HepG2 (cell line): ENCODE measurements at regions not wholly inside any gene's neighbourhood (a gene's known extent, or its start where the extent isn't known, plus 50 kb on each side); places are given as distances from the start of the nearest gene placed in this dataset.
"Not testable (repeated sequence)": the region's sequence is repeated elsewhere in the genome, so short reads cannot be mapped to it uniquely, and the experiment has no call there.

Source experiments
- CEBPB ChIP-seq: IDR thresholded peaks from 2 replicates; pipeline ENCODE4 v1.6.1; 2011; ENCODE audit warnings: low read depth, low read length, improper control_type of control experiment, borderline replicate concordance
- IRX3 ChIP-seq: sonication (generic); formaldehyde crosslinking; IDR thresholded peaks from 2 replicates; pipeline ENCODE4 v1.8.1; 2023; ENCODE audit warnings: mild to moderate bottlenecking, low read depth, missing genetic modification reagents, borderline replicate concordance
- MNT ChIP-seq: fragments of 450-650 bp; IDR thresholded peaks from 2 replicates; pipeline ENCODE4 v1.6.1; 2016
- POLR2AphosphoS5 ChIP-seq: IDR thresholded peaks from 2 replicates; pipeline ENCODE4 v1.6.1; 2012; ENCODE audit warnings: low read depth, low read length
- TBP ChIP-seq: sonication (generic); formaldehyde crosslinking; IDR thresholded peaks from 2 replicates; pipeline ENCODE4 v1.5.0; 2020; ENCODE audit warnings: missing genetic modification reagents
- ZNF281 ChIP-seq: sonication (generic); formaldehyde crosslinking; IDR thresholded peaks from 2 replicates; pipeline ENCODE4 v1.4.0; 2020; ENCODE audit warnings: missing genetic modification reagents, borderline replicate concordance
- ZNF773 ChIP-seq: sonication (generic); formaldehyde crosslinking; IDR thresholded peaks from 2 replicates; pipeline ENCODE4 v1.4.0; 2020; ENCODE audit warnings: missing genetic modification reagents, borderline replicate concordance
- TF ChIP-seq, protein P1 (sequence below): sonication (generic); formaldehyde crosslinking; IDR thresholded peaks from 2 replicates; pipeline ENCODE4 v1.8.1; 2022; ENCODE audit warnings: low read depth, mild to moderate bottlenecking, missing genetic modification reagents
- TF ChIP-seq, protein P2 (sequence below): sonication (generic); formaldehyde crosslinking; IDR thresholded peaks from 2 replicates; pipeline ENCODE4 v1.4.0; 2020; ENCODE audit warnings: missing genetic modification reagents
- TF ChIP-seq, protein P3 (sequence below): sonication (generic); formaldehyde crosslinking; IDR thresholded peaks from 2 replicates; pipeline ENCODE4 v1.5.0; 2020; ENCODE audit warnings: mild to moderate bottlenecking, missing genetic modification reagents, moderate library complexity

DNA sequence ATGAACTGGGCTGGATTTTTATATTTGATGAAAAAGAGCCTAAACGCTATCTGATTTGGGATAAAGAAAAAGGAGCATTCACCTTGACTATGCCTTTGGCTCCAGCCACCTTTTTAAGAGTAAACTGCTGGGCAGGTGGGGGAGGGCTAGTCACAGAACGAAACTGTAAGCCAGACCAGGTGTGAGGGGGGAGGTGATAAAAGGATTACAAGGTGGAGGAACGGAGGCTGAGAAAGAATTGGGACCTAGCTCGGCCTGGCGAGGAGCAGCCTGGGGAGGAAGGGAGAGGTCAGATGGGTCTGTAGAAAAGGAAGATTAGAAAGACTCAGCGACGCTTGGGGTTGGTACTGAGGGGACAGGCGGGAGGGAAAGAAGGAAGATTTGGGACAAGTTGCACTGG is 805.4 kb upstream of the ID2 start:
- TF ChIP-seq MNT; IRX3 (CRISPR knock-in tag); ZNF773; POLR2AphosphoS5; ZNF281 (CRISPR knock-in tag); CEBPB; TBP (CRISPR knock-in tag): not testable (repeated sequence)
- TF ChIP-seq, protein P1, sequence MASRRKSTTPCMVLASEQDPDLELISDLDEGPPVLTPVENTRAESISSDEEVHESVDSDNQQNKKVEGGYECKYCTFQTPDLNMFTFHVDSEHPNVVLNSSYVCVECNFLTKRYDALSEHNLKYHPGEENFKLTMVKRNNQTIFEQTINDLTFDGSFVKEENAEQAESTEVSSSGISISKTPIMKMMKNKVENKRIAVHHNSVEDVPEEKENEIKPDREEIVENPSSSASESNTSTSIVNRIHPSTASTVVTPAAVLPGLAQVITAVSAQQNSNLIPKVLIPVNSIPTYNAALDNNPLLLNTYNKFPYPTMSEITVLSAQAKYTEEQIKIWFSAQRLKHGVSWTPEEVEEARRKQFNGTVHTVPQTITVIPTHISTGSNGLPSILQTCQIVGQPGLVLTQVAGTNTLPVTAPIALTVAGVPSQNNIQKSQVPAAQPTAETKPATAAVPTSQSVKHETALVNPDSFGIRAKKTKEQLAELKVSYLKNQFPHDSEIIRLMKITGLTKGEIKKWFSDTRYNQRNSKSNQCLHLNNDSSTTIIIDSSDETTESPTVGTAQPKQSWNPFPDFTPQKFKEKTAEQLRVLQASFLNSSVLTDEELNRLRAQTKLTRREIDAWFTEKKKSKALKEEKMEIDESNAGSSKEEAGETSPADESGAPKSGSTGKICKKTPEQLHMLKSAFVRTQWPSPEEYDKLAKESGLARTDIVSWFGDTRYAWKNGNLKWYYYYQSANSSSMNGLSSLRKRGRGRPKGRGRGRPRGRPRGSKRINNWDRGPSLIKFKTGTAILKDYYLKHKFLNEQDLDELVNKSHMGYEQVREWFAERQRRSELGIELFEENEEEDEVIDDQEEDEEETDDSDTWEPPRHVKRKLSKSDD (CRISPR knock-in tag), result not testable (repeated sequence)
- TF ChIP-seq, protein P2, sequence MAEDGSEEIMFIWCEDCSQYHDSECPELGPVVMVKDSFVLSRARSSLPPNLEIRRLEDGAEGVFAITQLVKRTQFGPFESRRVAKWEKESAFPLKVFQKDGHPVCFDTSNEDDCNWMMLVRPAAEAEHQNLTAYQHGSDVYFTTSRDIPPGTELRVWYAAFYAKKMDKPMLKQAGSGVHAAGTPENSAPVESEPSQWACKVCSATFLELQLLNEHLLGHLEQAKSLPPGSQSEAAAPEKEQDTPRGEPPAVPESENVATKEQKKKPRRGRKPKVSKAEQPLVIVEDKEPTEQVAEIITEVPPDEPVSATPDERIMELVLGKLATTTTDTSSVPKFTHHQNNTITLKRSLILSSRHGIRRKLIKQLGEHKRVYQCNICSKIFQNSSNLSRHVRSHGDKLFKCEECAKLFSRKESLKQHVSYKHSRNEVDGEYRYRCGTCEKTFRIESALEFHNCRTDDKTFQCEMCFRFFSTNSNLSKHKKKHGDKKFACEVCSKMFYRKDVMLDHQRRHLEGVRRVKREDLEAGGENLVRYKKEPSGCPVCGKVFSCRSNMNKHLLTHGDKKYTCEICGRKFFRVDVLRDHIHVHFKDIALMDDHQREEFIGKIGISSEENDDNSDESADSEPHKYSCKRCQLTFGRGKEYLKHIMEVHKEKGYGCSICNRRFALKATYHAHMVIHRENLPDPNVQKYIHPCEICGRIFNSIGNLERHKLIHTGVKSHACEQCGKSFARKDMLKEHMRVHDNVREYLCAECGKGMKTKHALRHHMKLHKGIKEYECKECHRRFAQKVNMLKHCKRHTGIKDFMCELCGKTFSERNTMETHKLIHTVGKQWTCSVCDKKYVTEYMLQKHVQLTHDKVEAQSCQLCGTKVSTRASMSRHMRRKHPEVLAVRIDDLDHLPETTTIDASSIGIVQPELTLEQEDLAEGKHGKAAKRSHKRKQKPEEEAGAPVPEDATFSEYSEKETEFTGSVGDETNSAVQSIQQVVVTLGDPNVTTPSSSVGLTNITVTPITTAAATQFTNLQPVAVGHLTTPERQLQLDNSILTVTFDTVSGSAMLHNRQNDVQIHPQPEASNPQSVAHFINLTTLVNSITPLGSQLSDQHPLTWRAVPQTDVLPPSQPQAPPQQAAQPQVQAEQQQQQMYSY (CRISPR knock-in tag), result not testable (repeated sequence)
- TF ChIP-seq, protein P3, sequence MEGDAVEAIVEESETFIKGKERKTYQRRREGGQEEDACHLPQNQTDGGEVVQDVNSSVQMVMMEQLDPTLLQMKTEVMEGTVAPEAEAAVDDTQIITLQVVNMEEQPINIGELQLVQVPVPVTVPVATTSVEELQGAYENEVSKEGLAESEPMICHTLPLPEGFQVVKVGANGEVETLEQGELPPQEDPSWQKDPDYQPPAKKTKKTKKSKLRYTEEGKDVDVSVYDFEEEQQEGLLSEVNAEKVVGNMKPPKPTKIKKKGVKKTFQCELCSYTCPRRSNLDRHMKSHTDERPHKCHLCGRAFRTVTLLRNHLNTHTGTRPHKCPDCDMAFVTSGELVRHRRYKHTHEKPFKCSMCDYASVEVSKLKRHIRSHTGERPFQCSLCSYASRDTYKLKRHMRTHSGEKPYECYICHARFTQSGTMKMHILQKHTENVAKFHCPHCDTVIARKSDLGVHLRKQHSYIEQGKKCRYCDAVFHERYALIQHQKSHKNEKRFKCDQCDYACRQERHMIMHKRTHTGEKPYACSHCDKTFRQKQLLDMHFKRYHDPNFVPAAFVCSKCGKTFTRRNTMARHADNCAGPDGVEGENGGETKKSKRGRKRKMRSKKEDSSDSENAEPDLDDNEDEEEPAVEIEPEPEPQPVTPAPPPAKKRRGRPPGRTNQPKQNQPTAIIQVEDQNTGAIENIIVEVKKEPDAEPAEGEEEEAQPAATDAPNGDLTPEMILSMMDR (CRISPR knock-in tag), result not testable (repeated sequence)
